Activated B cell treated with CpG ODN at 0.5 μM for 24 hours (primary cell): ENCODE measurements at regions not wholly inside any gene's neighbourhood (a gene's known extent, or its start where the extent isn't known, plus 50 kb on each side); places are given as distances from the start of the nearest gene placed in this dataset.

Experiments used
- ATAC-seq: fragments of 200-7000 bp; cut with Tn5 transposase; one replicate; pipeline ENCODE4 v1.10.0; 2021; ENCODE audit warnings: low read depth, mild to moderate bottlenecking, moderate library complexity
- CTCF ChIA-PET: fragments of 350-600 bp; sonication (Branson Sonifier 250); formaldehyde crosslinking; loops from one replicate; lab custom pipeline; 2021; ENCODE audit warnings: antibody characterized with exemption; lab: Charles Lee
- POLR2A ChIA-PET: fragments of 350-600 bp; sonication (Branson Sonifier 250); formaldehyde crosslinking; loops from one replicate; lab custom pipeline; 2021; ENCODE audit warnings: antibody characterized with exemption; lab: Charles Lee
- DNase-seq: peaks from one replicate; pipeline ENCODE4 v3.0.0; 2022
- H3K27ac Mint-ChIP-seq: one replicate; pipeline ENCODE4 v1.8.0; 2020; ENCODE audit warnings: mixed read lengths
- H3K27me3 Mint-ChIP-seq: one replicate; pipeline ENCODE4 v1.8.0; 2021; ENCODE audit warnings: mixed read lengths
- H3K36me3 Mint-ChIP-seq: one replicate; pipeline ENCODE4 v1.8.0; 2021; ENCODE audit warnings: low read depth, mixed read lengths
- H3K4me1 Mint-ChIP-seq: one replicate; pipeline ENCODE4 v1.8.0; 2021; ENCODE audit warnings: mixed read lengths
- H3K4me3 Mint-ChIP-seq: one replicate; pipeline ENCODE4 v1.8.0; 2020; ENCODE audit warnings: mild to moderate bottlenecking, mixed read lengths
- H3K9me3 Mint-ChIP-seq: one replicate; pipeline ENCODE4 v1.8.0; 2020; ENCODE audit warnings: mixed read lengths
- intact Hi-C: fragments of 100-400 bp; cut with micrococcal nuclease; formaldehyde crosslinking; loops from one replicate; pipeline ENCODE4 v1.15.1; 2024
- TF ChIP-seq, protein P1 (sequence below): fragments of 200-600 bp; IDR thresholded peaks from one replicate; pipeline ENCODE4 v1.8.0; 2022; ENCODE audit warnings: antibody characterized with exemption, mild to moderate bottlenecking

DNA sequence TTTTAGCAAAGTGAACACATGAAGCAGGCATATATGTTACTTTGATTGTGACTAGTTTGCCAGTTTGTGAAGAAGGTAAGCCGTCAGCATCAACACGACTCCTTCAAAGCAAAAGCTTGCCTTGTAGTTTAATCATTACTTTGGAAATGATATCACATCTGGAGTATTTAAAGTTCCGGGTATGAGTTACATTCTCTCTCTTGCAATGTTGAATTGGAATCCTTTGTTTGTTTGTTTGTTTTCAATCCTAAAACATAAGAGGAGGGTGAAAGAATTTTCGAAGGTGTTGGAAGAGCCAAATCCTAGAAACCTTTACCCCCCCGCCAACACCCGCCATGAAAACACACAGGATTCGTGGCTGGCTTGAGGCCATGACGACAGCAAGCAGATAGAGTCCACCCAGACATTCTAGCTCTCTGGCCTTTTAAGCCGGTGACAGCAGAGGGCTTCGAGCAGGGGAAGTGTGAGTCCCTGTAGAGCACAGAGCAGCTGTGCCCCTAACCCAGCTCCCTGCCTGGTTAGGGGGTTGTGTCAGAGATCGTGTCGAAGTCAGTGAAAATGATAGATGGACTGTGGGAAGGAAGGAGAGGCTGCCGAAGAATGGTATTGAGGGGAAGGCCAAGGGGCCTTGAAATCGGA is 103.8 kb upstream of the SMIM21 start:
- no peak overlapping the region for H3K27ac Mint-ChIP-seq
- H3K4me3 Mint-ChIP-seq = no peak overlapping the region
- DNase-seq (no peak), ATAC-seq (no peak)
- no peaks in the 10 kb centered on the region for H3K4me1 Mint-ChIP-seq
- H3K36me3 Mint-ChIP-seq = no peaks in the 10 kb centered on the region
- POLR2A ChIA-PET = no interaction called here
- no peaks in the 10 kb centered on the region for H3K9me3 Mint-ChIP-seq
- CTCF ChIA-PET = no interaction called here
- no peaks in the 10 kb centered on the region for H3K27me3 Mint-ChIP-seq
- TF ChIP-seq, protein P1, sequence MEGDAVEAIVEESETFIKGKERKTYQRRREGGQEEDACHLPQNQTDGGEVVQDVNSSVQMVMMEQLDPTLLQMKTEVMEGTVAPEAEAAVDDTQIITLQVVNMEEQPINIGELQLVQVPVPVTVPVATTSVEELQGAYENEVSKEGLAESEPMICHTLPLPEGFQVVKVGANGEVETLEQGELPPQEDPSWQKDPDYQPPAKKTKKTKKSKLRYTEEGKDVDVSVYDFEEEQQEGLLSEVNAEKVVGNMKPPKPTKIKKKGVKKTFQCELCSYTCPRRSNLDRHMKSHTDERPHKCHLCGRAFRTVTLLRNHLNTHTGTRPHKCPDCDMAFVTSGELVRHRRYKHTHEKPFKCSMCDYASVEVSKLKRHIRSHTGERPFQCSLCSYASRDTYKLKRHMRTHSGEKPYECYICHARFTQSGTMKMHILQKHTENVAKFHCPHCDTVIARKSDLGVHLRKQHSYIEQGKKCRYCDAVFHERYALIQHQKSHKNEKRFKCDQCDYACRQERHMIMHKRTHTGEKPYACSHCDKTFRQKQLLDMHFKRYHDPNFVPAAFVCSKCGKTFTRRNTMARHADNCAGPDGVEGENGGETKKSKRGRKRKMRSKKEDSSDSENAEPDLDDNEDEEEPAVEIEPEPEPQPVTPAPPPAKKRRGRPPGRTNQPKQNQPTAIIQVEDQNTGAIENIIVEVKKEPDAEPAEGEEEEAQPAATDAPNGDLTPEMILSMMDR = no peak
- intact Hi-C loops = no loop called here

DNA sequence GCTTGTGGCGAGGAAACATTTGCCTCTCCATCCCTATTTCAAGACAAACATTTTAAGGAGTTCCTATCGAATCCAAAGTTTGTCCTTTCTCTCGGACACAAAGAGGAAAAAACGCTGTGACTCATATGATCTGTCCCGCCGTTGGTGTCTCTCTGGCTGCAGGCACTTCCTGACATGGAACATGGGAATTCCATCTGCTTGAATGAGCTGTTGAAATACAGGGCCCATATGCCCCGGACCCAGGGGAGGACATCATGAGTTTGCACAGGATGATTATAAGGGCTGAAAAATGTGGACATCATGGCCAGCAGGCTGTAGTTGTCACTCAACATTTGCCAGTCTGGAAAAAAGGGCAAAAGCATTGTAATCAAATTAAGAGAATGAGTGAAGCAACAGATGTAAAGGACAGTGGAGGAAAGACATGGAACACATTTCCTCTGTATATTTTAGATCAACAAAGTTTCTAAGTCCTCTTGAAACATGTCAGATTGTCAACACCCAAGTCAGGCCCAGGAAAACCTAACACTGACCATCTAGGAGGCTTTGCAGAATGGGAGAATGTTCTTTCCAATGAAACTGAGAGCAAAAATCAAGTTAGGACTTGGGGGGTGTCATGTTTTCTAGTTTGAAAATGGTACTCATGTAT is 103.2 kb upstream of the SMIM21 start:
- TF ChIP-seq, protein P1 = no peak
- ATAC-seq (no peak), DNase-seq (no peak)
- H3K27ac Mint-ChIP-seq = no peak overlapping the region
- intact Hi-C loops = no loop called here
- no peaks in the 10 kb centered on the region for H3K36me3 Mint-ChIP-seq
- H3K4me3 Mint-ChIP-seq = no peak overlapping the region
- no peaks in the 10 kb centered on the region for H3K4me1 Mint-ChIP-seq
- CTCF ChIA-PET = no interaction called here
- H3K9me3 Mint-ChIP-seq = no peaks in the 10 kb centered on the region
- POLR2A ChIA-PET = no interaction called here
- H3K27me3 Mint-ChIP-seq = no peaks in the 10 kb centered on the region

DNA sequence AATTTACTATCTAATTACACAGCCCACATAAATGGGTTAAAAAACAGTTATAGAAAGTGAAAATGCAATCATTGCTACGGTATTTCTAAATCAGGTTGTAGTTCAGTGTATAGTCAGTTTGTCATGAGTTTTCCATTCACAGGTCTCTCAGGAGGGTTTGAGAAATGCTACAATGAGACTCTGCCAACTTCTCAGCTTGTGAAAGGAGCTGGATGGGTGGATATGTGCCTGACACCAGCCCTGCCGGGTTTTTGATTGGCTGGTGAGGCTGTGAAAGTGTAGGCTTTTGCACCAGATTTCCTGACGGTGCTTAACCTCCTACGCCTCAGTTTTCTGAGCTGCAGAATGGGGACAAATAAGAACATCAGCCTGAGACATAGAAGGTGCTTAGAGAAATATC is 102.6 kb upstream of the SMIM21 start:
- TF ChIP-seq, protein P1 = no peak
- ChIA-PET CTCF (no interaction called here), POLR2A (no interaction called here)
- intact Hi-C loops = no loop called here
- no peaks in the 10 kb centered on the region for H3K27me3 Mint-ChIP-seq
- H3K4me1 Mint-ChIP-seq = no peaks in the 10 kb centered on the region
- no peaks in the 10 kb centered on the region for H3K9me3 Mint-ChIP-seq
- no peaks in the 10 kb centered on the region for H3K36me3 Mint-ChIP-seq
- no peak overlapping the region for H3K4me3 Mint-ChIP-seq
- no peak for DNase-seq
- no peak overlapping the region for H3K27ac Mint-ChIP-seq
- ATAC-seq = no peak

DNA sequence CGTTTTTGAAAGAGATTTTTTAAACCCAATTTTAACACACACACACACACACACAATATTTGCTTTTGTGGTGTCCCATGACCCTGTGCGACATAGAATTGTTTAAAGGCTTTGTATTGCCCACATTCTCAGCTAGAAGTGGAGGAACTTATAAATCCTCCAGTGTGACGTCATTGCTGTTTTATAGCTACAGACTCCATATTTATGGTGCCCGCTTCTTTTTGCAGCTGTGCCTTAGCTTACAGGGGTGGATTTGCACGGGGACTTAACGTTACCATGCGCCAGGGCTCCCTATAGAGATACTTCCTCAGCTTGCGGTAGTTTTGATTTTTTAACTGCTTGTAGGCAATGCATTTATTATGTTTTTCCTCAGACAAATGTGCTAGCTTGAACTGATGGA is 101.9 kb upstream of the SMIM21 start:
- no peak overlapping the region for H3K27ac Mint-ChIP-seq
- no peaks in the 10 kb centered on the region for H3K27me3 Mint-ChIP-seq
- intact Hi-C loops = no loop called here
- no peaks in the 10 kb centered on the region for H3K36me3 Mint-ChIP-seq
- H3K9me3 Mint-ChIP-seq = no peaks in the 10 kb centered on the region
- CTCF ChIA-PET = no interaction called here
- DNase-seq = no peak
- no peak for ATAC-seq
- H3K4me3 Mint-ChIP-seq = no peak overlapping the region
- TF ChIP-seq, protein P1 = no peak
- H3K4me1 Mint-ChIP-seq = no peaks in the 10 kb centered on the region
- POLR2A ChIA-PET = no interaction called here

DNA sequence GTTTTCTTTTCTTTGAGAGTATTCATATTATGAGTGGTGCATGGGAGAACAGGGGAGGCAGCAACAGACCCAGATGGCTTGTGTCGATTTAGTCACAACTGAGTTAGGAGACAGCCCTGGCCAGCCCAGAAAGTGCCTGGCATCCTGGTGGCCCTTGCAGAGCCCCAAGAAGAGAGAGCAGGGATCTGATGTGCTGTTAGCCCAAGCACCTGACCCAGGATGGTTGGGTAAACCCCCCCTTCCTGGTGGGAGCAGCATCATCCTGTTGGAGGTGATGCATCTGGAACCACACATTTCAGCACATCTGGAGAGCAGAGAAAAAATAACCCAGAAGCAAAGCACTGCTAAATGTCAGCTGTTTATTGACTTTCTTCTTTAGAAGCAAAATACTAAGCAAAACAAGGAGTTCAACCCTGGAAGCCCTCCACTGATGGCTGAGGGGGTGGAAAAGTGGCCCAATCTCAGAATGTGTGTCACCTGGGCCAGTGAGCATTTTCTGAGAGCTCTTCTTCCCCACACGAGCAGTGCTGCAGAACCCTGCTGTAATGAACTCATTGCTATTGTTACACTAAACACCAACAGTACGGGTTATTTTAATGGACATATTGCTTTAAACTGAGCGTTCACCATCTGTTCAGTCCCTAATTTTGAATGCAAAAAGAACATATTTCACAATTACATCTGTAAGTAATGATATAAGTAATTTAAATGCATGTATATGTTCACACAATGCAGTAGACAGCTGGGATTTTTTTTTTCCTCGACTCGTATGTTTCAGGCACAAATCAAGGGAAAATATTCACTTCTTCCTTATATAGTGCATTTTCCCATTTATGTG is 100.6 kb upstream of the SMIM21 start:
- H3K36me3 Mint-ChIP-seq = no peaks in the 10 kb centered on the region
- ChIA-PET POLR2A (no interaction called here), CTCF (no interaction called here)
- no peak for DNase-seq
- no peaks in the 10 kb centered on the region for H3K9me3 Mint-ChIP-seq
- no peak for ATAC-seq
- H3K27me3 Mint-ChIP-seq = no peaks in the 10 kb centered on the region
- H3K4me3 Mint-ChIP-seq = no peak overlapping the region
- TF ChIP-seq, protein P1 = no peak
- H3K27ac Mint-ChIP-seq = no peak overlapping the region
- H3K4me1 Mint-ChIP-seq = no peaks in the 10 kb centered on the region
- intact Hi-C loops = no loop called here
